GM21447 (cell line): ENCODE measurements at regions not wholly inside any gene's neighbourhood (a gene's known extent, or its start where the extent isn't known, plus 50 kb on each side); places are given as distances from the start of the nearest gene placed in this dataset.
"Not testable (repeated sequence)": the region's sequence is repeated elsewhere in the genome, so short reads cannot be mapped to it uniquely, and the experiment has no call there.

Source experiments
- ATAC-seq: cut with Tn5 transposase; IDR thresholded peaks from one replicate; pipeline ENCODE4 v1.9.1; 2021; ENCODE audit not compliant: unreplicated experiment

GRCh38 chr4:129971419-129971818 lies 875.5 kb downstream of the C4orf33 start:
- ATAC-seq = no peak

- no peak for ATAC-seq
These were observed 876.3 kb downstream of the C4orf33 start for GRCh38 chr4:129972257-129972656.

- ATAC-seq = no peak
These were observed 878.8 kb downstream of the C4orf33 start for GRCh38 chr4:129974730-129975129.

- no peak for ATAC-seq
These were observed 882.4 kb downstream of the C4orf33 start for GRCh38 chr4:129978315-129978714.

GRCh38 chr4:129988957-129989356 lies 893.0 kb downstream of the C4orf33 start:
- ATAC-seq = no peak

- ATAC-seq = no peak
These were observed 898.8 kb downstream of the C4orf33 start for GRCh38 chr4:129994715-129995114.

GRCh38 chr4:129998436-129999150 lies 902.6 kb downstream of the C4orf33 start:
- no peak for ATAC-seq

GRCh38 chr4:129999156-129999555 lies 903.2 kb downstream of the C4orf33 start:
- ATAC-seq = no peak

GRCh38 chr4:130008461-130008860 lies 912.5 kb downstream of the C4orf33 start:
- ATAC-seq = no peak

GRCh38 chr4:130012806-130013205 lies 916.9 kb downstream of the C4orf33 start:
- not testable (repeated sequence) for ATAC-seq

GRCh38 chr4:130021706-130022105 lies 925.8 kb downstream of the C4orf33 start:
- ATAC-seq = no peak

- ATAC-seq = no peak
These were observed 927.1 kb downstream of the C4orf33 start for GRCh38 chr4:130023088-130023487.

- no peak for ATAC-seq
These were observed 929.7 kb downstream of the C4orf33 start for GRCh38 chr4:130025701-130026100.

GRCh38 chr4:130026185-130026584 lies 930.2 kb downstream of the C4orf33 start:
- no peak for ATAC-seq

GRCh38 chr4:130027973-130028372 lies 932.0 kb downstream of the C4orf33 start:
- ATAC-seq = no peak

GRCh38 chr4:130028552-130028951 lies 932.6 kb downstream of the C4orf33 start:
- peak; percentile 81 for ATAC-seq

GRCh38 chr4:130029442-130029841 lies 933.5 kb downstream of the C4orf33 start:
- ATAC-seq = no peak

- ATAC-seq = no peak
These were observed 935.9 kb downstream of the C4orf33 start for GRCh38 chr4:130031858-130032257.

- not testable (repeated sequence) for ATAC-seq
These were observed 937.7 kb downstream of the C4orf33 start for GRCh38 chr4:130033657-130034056.

GRCh38 chr4:130034876-130035275 lies 938.9 kb downstream of the C4orf33 start:
- ATAC-seq = no peak

- no peak for ATAC-seq
These were observed 939.4 kb downstream of the C4orf33 start for GRCh38 chr4:130035391-130035790.

GRCh38 chr4:130037866-130038265 lies 941.9 kb downstream of the C4orf33 start:
- ATAC-seq = not testable (repeated sequence)

GRCh38 chr4:130038540-130038939 lies 942.6 kb downstream of the C4orf33 start:
- ATAC-seq = not testable (repeated sequence)
